PC-9 (cell line): ENCODE measurements at regions not wholly inside any gene's neighbourhood (a gene's known extent, or its start where the extent isn't known, plus 50 kb on each side); places are given as distances from the start of the nearest gene placed in this dataset.

Experiments
- EZH2 ChIP-seq: fragments of 200-600 bp; sonication (generic); IDR thresholded peaks from 2 replicates; pipeline ENCODE4 v1.8.0; 2017; ENCODE audit warnings: antibody characterized with exemption, low read depth
- TF ChIP-seq, protein P1 (sequence below): fragments of 200-600 bp; sonication (generic); conservative IDR thresholded peaks from 2 replicates; pipeline ENCODE4 v1.6.1; 2017; ENCODE audit warnings: mixed run types, antibody characterized with exemption, mild to moderate bottlenecking, moderate library complexity

DNA sequence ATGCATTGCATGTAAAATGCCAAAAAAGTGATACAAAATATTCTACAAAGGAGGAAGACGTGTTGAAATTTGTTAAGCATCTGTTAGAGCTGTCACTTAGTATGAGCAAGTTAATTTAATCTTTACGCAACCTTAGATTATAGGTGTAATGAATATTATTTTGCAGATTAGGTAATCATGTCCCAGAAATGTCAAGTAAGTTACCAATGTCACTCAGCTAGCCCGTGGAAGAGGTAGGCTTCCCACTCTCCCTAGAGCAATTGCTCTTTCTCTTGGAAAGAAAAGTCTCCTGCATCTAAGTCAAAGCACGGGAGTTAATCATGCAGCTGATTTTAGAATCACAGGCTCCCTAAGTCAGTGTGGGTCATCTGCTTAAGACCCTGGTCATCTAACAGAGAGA is 830.4 kb upstream of the IGFBP3 start:
- TF ChIP-seq, protein P1, sequence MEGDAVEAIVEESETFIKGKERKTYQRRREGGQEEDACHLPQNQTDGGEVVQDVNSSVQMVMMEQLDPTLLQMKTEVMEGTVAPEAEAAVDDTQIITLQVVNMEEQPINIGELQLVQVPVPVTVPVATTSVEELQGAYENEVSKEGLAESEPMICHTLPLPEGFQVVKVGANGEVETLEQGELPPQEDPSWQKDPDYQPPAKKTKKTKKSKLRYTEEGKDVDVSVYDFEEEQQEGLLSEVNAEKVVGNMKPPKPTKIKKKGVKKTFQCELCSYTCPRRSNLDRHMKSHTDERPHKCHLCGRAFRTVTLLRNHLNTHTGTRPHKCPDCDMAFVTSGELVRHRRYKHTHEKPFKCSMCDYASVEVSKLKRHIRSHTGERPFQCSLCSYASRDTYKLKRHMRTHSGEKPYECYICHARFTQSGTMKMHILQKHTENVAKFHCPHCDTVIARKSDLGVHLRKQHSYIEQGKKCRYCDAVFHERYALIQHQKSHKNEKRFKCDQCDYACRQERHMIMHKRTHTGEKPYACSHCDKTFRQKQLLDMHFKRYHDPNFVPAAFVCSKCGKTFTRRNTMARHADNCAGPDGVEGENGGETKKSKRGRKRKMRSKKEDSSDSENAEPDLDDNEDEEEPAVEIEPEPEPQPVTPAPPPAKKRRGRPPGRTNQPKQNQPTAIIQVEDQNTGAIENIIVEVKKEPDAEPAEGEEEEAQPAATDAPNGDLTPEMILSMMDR: no peak
- TF ChIP-seq EZH2: no peak
